Progenitor cell of endocrine pancreas (in vitro differentiated cells): ENCODE measurements at regions not wholly inside any gene's neighbourhood (a gene's known extent, or its start where the extent isn't known, plus 50 kb on each side); places are given as distances from the start of the nearest gene placed in this dataset.

Experiments
- DNase-seq: peaks from one replicate; pipeline ENCODE4 v3.0.0; 2021; ENCODE audit warnings: low spot score; ENCODE audit not compliant: unreplicated experiment
- H3K27ac Mint-ChIP-seq: 2 replicates; pipeline ENCODE4 v1.8.0; 2021; ENCODE audit warnings: mild to moderate bottlenecking, moderate library complexity, mixed read lengths
- H3K27me3 Mint-ChIP-seq: 2 replicates; pipeline ENCODE4 v1.8.0; 2021; ENCODE audit warnings: mixed read lengths
- H3K36me3 Mint-ChIP-seq: 2 replicates; pipeline ENCODE4 v1.8.0; 2022; ENCODE audit warnings: mixed read lengths; ENCODE audit not compliant: insufficient read depth
- H3K4me1 Mint-ChIP-seq: 2 replicates; pipeline ENCODE4 v1.8.0; 2021; ENCODE audit warnings: low read depth, mixed read lengths
- H3K4me3 Mint-ChIP-seq: 2 replicates; pipeline ENCODE4 v1.8.0; 2021; ENCODE audit warnings: low read depth, mild to moderate bottlenecking, moderate library complexity, mixed read lengths
- H3K9me3 Mint-ChIP-seq: 2 replicates; pipeline ENCODE4 v1.8.0; 2021; ENCODE audit warnings: low read depth, mixed read lengths
- CTCF ChIP-seq: fragments of 200-600 bp; sonication (generic); IDR thresholded peaks from one replicate; pipeline ENCODE4 v1.5.0; 2021; ENCODE audit warnings: antibody characterized with exemption, mild to moderate bottlenecking; ENCODE audit not compliant: unreplicated experiment

- H3K4me1 Mint-ChIP-seq: peaks cover 24% of the 10 kb centered on the region
- H3K9me3 Mint-ChIP-seq: no peaks in the 10 kb centered on the region
- no peak overlapping the region for H3K4me3 Mint-ChIP-seq
- DNase-seq: no peak
- no peaks in the 10 kb centered on the region for H3K36me3 Mint-ChIP-seq
- no peak overlapping the region for H3K27ac Mint-ChIP-seq
- H3K27me3 Mint-ChIP-seq: peaks cover 3% of the 10 kb centered on the region
- TF ChIP-seq CTCF: no peak
Observed at GRCh38 chr6:43843097-43843645, 73.2 kb downstream of the VEGFA start.

- H3K27ac Mint-ChIP-seq: no peak overlapping the region
- no peak for DNase-seq
- no peaks in the 10 kb centered on the region for H3K9me3 Mint-ChIP-seq
- H3K36me3 Mint-ChIP-seq: no peaks in the 10 kb centered on the region
- no peak overlapping the region for H3K4me3 Mint-ChIP-seq
- H3K4me1 Mint-ChIP-seq: peaks cover 25% of the 10 kb centered on the region
- H3K27me3 Mint-ChIP-seq: peaks cover 3% of the 10 kb centered on the region
- no peak for TF ChIP-seq CTCF
Observed at GRCh38 chr6:43842231-43842794, 72.3 kb downstream of the VEGFA start.

GRCh38 chr6:43840490-43841218, 70.6 kb downstream of the VEGFA start:
- no peaks in the 10 kb centered on the region for H3K9me3 Mint-ChIP-seq
- peaks cover 42% of the 10 kb centered on the region for H3K4me1 Mint-ChIP-seq
- H3K27me3 Mint-ChIP-seq: peaks cover 3% of the 10 kb centered on the region
- no peak overlapping the region for H3K4me3 Mint-ChIP-seq
- H3K27ac Mint-ChIP-seq: no peak overlapping the region
- H3K36me3 Mint-ChIP-seq: no peaks in the 10 kb centered on the region
- TF ChIP-seq CTCF: no peak
- DNase-seq: no peak

- TF ChIP-seq CTCF: peak; percentile 69
- no peaks in the 10 kb centered on the region for H3K9me3 Mint-ChIP-seq
- no peak for DNase-seq
- peak overlapping the region; percentile 65 for H3K27ac Mint-ChIP-seq
- no peaks in the 10 kb centered on the region for H3K27me3 Mint-ChIP-seq
- H3K4me3 Mint-ChIP-seq: peak overlapping the region; percentile 69
- peaks cover 60% of the 10 kb centered on the region for H3K4me1 Mint-ChIP-seq
- no peaks in the 10 kb centered on the region for H3K36me3 Mint-ChIP-seq
Observed at GRCh38 chr6:43838276-43839036, 68.4 kb downstream of the VEGFA start.

- TF ChIP-seq CTCF: no peak
- Mint-ChIP-seq H3K4me1 (peaks cover 60% of the 10 kb centered on the region), H3K36me3 (no peaks in the 10 kb centered on the region), H3K9me3 (no peaks in the 10 kb centered on the region), H3K27ac (no peak overlapping the region), H3K4me3 (no peak overlapping the region), H3K27me3 (no peaks in the 10 kb centered on the region)
- no peak for DNase-seq
Observed at GRCh38 chr6:43837507-43837906, 67.5 kb downstream of the VEGFA start.
